Ascending aorta (tissue), 2 donors: ENCODE measurements at regions not wholly inside any gene's neighbourhood (a gene's known extent, or its start where the extent isn't known, plus 50 kb on each side); places are given as distances from the start of the nearest gene placed in this dataset.

Experiments
- DNase-seq, 2 donors: peaks; one replicate each; pipeline ENCODE4 v3.0.0-alpha.2; 2019; ENCODE audit warnings: low spot score in 2 of 2
- H3K27ac ChIP-seq, 2 donors: fragments of 200-600 bp; sonication (generic); one replicate each; pipeline ENCODE4 v1.5.1; 2016 to 2017; ENCODE audit warnings: mild to moderate bottlenecking in 1 of 2
- H3K27me3 ChIP-seq: fragments of 200-600 bp; sonication (generic); one replicate; pipeline ENCODE4 v1.5.1; 2017
- H3K36me3 ChIP-seq, 2 donors: fragments of 200-600 bp; sonication (generic); one replicate each; pipeline ENCODE4 v1.5.1; 2016
- H3K4me1 ChIP-seq, 2 donors: fragments of 200-600 bp; sonication (generic); one replicate each; pipeline ENCODE4 v1.5.1; 2016 to 2017; ENCODE audit warnings: mild to moderate bottlenecking in 1 of 2
- H3K4me3 ChIP-seq, 2 donors: fragments of 200-600 bp; sonication (generic); one replicate each; pipeline ENCODE4 v1.5.1; 2016 to 2017; ENCODE audit warnings: mild to moderate bottlenecking in 1 of 2
- H3K9me3 ChIP-seq, 2 donors: fragments of 200-600 bp; sonication (generic); one replicate each; pipeline ENCODE4 v1.5.1; 2016
- intact Hi-C: fragments of 100-400 bp; cut with DNase I; formaldehyde crosslinking; loops from one replicate; pipeline ENCODE4 v1.15.1; 2023
- TF ChIP-seq, protein P1 (sequence below), 3 experiments: fragments of 200-600 bp in 2 of 3; fragments of 450-650 bp in 1 of 3; sonication (generic) in 2 of 3; IDR thresholded peaks; one replicate each; pipeline ENCODE4 v1.5.1; 2016 to 2019; ENCODE audit warnings: antibody characterized with exemption in 3 of 3, mild to moderate bottlenecking in 1 of 3, moderate library complexity in 1 of 3

- DNase-seq = peak; percentile 21 to 69
- intact Hi-C loops = no loop called here
Measured at GRCh38 chr9:99433555-99433954, 211.5 kb downstream of the SEC61B start.

GRCh38 chr9:99436616-99437015 lies 214.5 kb downstream of the SEC61B start:
- no peaks in the 10 kb centered on the region for H3K9me3 ChIP-seq
- no peak overlapping the region for H3K27ac ChIP-seq
- TF ChIP-seq, protein P1, sequence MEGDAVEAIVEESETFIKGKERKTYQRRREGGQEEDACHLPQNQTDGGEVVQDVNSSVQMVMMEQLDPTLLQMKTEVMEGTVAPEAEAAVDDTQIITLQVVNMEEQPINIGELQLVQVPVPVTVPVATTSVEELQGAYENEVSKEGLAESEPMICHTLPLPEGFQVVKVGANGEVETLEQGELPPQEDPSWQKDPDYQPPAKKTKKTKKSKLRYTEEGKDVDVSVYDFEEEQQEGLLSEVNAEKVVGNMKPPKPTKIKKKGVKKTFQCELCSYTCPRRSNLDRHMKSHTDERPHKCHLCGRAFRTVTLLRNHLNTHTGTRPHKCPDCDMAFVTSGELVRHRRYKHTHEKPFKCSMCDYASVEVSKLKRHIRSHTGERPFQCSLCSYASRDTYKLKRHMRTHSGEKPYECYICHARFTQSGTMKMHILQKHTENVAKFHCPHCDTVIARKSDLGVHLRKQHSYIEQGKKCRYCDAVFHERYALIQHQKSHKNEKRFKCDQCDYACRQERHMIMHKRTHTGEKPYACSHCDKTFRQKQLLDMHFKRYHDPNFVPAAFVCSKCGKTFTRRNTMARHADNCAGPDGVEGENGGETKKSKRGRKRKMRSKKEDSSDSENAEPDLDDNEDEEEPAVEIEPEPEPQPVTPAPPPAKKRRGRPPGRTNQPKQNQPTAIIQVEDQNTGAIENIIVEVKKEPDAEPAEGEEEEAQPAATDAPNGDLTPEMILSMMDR (IDR thresholded peaks at IDR 0.05) = no peak
- H3K4me1 ChIP-seq = no peaks in the 10 kb centered on the region
- intact Hi-C loops = no loop called here
- H3K27me3 ChIP-seq = no peaks in the 10 kb centered on the region
- no peaks in the 10 kb centered on the region for H3K36me3 ChIP-seq
- H3K4me3 ChIP-seq = no peak overlapping the region
- no peak for DNase-seq

More at GRCh38 chr9:99433555-99433954, 211.5 kb downstream of the SEC61B start:
- Histone ChIP-seq H3K27me3 (no peaks in the 10 kb centered on the region), H3K9me3 (no peaks in the 10 kb centered on the region), H3K4me3 (no peak overlapping the region), H3K36me3 (no peaks in the 10 kb centered on the region), H3K27ac (peak overlapping the region in 1 of 2 donors; percentile 62), H3K4me1 (no peaks in the 10 kb centered on the region)
- TF ChIP-seq, protein P1 (IDR thresholded peaks at IDR 0.05) = no peak

DNA sequence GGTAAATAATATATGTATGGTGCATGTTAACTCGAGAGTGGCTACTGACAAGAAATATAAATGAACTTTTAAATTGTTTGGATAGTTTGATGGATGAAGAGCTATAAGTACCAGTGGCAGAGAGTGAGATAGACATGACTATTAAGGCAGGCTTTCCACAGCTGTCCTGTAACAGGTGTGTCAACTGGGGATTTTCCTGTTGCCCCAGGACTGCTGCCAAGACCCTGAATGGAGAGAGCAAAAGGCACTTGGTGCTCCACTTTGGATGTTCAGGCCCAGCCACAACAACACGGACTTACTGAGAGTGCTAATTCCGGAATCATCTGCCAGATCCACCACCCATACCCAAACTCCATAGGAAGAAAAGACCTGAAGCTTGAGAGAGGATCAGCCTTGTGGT lies 215.1 kb downstream of the SEC61B start:
- H3K9me3 ChIP-seq = no peaks in the 10 kb centered on the region
- TF ChIP-seq, protein P1 (IDR thresholded peaks at IDR 0.05) = no peak
- DNase-seq = no peak
- no peaks in the 10 kb centered on the region for H3K36me3 ChIP-seq
- intact Hi-C loops = no loop called here
- no peak overlapping the region for H3K27ac ChIP-seq
- no peaks in the 10 kb centered on the region for H3K27me3 ChIP-seq
- no peak overlapping the region for H3K4me3 ChIP-seq
- H3K4me1 ChIP-seq = no peaks in the 10 kb centered on the region

GRCh38 chr9:99438596-99438995 lies 216.5 kb downstream of the SEC61B start:
- H3K9me3 ChIP-seq = no peaks in the 10 kb centered on the region
- no peak overlapping the region for H3K27ac ChIP-seq
- no peak for DNase-seq
- no peaks in the 10 kb centered on the region for H3K27me3 ChIP-seq
- TF ChIP-seq, protein P1 (IDR thresholded peaks at IDR 0.05) = no peak
- intact Hi-C loops = no loop called here
- H3K36me3 ChIP-seq = no peaks in the 10 kb centered on the region
- H3K4me1 ChIP-seq = no peaks in the 10 kb centered on the region
- no peak overlapping the region for H3K4me3 ChIP-seq

DNA sequence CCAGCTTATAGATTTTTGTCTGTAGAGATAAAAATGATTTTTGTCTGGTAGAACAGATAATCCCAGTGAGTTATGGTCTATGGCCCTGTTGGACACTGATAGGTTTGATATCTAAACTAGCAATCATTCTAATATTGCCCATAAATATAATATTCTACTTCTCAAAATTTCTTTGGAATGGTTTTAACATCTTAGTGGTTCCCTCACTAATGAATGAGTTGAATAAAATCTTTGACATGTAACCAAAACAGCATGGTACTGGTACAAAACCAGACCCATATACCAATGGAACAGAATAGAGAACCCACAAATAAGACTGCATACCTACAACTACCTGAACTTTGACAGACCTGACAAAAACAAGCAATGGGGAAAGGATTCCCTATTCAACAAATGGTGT lies 219.7 kb downstream of the SEC61B start:
- Histone ChIP-seq H3K36me3 (no peaks in the 10 kb centered on the region), H3K4me1 (no peaks in the 10 kb centered on the region), H3K9me3 (no peaks in the 10 kb centered on the region), H3K4me3 (no peak overlapping the region), H3K27me3 (no peaks in the 10 kb centered on the region), H3K27ac (no peak overlapping the region)
- DNase-seq = no peak
- intact Hi-C loops = no loop called here
- TF ChIP-seq, protein P1 (IDR thresholded peaks at IDR 0.05) = no peak

DNA sequence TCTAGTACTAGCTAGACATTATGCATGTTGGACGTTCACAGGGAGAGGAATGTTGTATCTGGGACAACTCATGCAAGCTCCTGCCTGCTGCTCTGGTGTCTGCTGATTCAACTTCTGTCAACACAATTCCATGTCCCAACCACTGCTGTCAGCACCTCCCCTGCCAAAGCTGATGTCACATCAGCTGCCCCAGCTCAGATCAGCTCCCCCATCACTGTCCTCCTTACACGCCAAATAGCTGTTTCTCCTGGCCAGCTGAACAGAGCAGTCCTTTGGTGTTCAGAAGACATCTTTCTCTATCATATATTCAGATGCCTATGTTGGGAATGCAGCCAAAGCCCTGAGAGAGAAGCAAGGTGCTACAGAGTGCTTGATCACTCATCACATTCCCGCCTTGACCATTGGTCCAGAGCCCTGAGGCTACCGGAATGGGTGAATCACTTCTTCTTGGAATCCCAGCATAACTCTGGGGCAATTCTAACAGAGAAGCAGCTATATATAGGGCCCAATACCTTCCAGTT lies 223.3 kb downstream of the SEC61B start:
- TF ChIP-seq, protein P1 (IDR thresholded peaks at IDR 0.05) = no peak
- Histone ChIP-seq H3K36me3 (no peaks in the 10 kb centered on the region), H3K27me3 (no peaks in the 10 kb centered on the region), H3K4me3 (no peak overlapping the region), H3K27ac (peak overlapping the region; percentile 46 to 55), H3K9me3 (no peaks in the 10 kb centered on the region), H3K4me1 (no peaks in the 10 kb centered on the region)
- DNase-seq = peak in 1 of 2 donors; percentile 81
- intact Hi-C loops = loop anchor here (2.0 kb wide), 1 partner anchor 375 kb away; the partner anchor contains the start of gene NR4A3
